ENCODE measurements at regions not wholly inside any gene's neighbourhood (a gene's known extent, or its start where the extent isn't known, plus 50 kb on each side); places are given as distances from the start of the nearest gene placed in this dataset.

DNA sequence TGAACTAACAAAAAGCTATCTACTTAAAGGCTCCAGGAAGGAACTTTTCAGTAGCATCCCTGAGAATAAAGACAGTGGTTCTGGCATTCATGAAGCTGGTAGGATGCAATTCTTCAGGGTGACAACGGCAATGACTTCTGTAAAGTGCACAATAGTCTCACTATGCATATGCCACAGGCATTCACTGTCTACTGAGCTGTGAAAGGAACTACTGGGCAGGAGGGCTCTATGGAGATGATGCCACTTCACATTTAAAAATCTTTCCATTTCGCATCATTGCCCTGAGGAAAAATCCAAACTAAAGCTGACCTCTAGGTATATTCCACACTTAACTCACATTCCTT, 2020.6 kb upstream of the PCDH20 start:
- no peak for DNase-seq

DNA sequence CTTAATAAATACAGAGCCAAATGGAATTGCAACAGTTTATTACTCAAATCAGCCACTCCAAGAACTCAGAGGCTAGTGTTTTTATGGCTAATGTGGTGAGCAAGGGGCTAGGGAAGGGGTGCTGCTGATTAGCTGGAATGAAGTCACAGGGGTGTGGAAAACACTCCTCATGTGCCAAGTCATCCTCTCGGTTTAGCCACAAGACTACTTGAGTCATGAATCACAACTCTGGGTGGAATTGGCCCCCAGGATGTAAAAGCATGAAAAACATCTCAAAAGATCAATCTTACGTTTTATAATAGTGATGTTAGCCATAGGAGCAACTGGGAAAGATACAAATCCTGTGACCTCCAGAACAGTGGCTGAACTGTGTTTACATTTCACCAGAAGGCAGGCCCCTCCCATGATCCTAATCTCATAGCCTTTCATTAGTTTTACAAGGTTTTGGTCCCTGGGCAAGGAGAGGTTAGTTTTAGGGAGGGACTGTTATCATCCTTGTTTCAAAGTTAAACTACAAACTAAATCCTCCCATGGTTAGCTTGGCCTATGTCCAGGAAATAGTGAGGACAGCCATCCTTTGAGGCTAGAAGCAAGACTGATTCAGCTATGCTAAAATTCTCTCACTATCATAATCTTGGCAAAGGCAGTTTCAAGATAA, 2020.1 kb upstream of the PCDH20 start:
- DNase-seq, result no peak

DNA sequence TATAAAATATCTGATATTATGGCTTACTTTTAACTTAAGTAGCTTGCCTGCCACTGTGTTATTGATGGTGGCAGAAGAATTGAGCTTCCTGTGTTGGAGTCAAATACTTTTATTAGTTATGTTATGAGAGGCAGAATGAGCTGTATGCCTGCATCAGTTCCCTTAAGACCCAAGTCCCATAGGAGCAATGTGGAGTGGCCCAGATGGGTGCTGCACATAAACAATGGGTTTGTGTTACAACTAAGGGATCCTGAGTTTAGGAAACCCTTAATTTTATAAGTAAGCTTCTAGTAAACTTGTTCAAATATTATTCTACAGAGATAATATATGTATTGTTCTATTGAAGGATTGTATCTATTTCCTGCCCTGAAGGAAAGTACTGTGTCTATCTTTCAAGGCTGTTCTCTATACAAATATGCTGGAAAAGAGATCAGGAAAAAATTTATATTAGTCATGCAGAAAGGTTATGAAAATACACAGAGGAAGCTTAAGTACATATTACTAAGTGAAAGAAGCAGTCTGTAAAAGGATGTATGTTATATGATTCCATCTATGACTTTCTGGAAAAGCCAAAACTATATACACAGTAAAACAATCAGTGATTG, 2018.0 kb upstream of the PCDH20 start:
- DNase-seq, result no peak

DNA sequence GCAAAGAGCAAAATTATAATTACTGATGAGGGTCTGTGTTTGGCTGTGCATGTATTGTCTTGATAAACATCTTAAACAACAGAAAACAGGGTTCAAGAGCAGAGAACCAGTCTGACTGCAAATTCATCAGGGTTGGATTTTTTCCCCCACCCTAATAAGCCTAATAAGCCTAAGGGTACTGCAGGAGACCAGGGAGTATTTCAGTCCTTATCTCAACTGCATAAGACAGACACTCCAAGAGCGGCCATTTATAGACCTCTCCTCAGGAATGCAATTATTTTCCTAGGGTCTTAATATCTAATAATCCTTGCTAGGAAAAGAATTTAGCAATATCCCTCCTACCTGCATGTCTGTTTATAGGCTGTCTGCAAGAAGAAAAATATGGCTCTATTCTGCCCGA, 2011.5 kb upstream of the PCDH20 start:
- no peak for DNase-seq

GRCh38 chr13:63425131-63425530, 2009.5 kb upstream of the PCDH20 start:
- no peak for DNase-seq

DNA sequence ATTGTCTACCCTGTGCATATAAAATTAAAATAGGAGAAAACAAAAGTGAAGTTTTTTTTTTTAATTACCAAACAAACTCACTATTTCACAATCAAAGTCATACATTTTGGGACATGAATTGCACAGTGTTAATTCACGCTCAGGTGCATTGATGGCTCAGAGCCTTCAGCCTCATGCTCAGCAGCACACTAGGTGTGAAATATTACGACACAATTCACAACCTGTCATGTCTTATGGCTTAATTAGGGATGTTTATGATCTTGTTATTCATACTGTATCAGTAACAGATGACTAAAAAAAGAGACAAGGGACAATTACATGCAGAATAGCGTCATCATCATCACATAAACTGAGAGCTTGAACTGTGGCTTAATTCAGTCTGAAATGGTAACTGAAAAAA, 2005.5 kb upstream of the PCDH20 start:
- DNase-seq, result no peak

- no peak for DNase-seq
Measured at GRCh38 chr13:63420685-63421084, 2005.0 kb upstream of the PCDH20 start.

DNA sequence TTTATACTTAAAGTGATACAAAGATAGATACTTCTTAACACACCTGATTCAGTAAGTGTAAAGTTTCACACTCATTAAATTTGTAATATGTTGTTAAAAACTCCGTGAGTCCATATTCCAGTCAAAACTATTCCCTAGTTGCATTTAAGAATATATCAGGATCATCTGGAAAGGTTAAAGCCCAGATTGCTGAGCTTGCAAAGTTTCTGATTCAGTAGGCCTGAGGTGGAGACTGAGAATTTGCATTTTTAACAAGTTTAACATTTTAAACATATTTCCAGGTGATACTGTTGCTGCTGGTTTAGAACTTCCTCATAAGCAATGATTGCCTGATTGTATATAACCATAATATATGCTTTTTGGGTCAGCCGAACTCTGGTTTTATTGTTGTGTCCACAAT, 1998.6 kb upstream of the PCDH20 start:
- no peak for DNase-seq

DNA sequence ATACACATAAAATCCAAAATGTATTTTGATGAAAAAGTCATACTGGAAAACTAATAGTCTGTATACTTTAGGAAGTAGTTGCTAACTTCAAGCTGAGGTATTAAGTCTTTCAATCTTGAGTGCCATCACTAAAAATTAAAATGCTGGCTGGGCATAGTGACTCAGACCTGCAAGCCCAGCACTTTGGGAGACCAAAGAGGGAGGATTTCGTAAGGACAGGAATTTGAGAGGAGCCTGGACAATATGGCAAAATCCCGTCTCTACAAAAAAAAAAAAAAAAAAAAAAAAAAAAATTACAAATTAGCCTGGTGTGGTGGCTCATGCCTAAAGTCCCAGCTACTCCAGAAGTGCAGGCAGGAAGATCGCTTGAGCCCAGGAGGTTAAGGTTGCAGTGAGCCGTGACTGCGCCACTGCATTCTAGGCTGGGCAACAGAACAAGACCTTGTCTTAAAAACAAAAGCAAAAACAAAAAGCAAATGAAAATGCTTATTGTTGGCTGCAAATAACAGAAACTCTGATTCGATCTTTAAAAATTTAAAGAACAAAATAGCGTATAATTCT, 1994.2 kb upstream of the PCDH20 start:
- DNase-seq, result no peak

DNA sequence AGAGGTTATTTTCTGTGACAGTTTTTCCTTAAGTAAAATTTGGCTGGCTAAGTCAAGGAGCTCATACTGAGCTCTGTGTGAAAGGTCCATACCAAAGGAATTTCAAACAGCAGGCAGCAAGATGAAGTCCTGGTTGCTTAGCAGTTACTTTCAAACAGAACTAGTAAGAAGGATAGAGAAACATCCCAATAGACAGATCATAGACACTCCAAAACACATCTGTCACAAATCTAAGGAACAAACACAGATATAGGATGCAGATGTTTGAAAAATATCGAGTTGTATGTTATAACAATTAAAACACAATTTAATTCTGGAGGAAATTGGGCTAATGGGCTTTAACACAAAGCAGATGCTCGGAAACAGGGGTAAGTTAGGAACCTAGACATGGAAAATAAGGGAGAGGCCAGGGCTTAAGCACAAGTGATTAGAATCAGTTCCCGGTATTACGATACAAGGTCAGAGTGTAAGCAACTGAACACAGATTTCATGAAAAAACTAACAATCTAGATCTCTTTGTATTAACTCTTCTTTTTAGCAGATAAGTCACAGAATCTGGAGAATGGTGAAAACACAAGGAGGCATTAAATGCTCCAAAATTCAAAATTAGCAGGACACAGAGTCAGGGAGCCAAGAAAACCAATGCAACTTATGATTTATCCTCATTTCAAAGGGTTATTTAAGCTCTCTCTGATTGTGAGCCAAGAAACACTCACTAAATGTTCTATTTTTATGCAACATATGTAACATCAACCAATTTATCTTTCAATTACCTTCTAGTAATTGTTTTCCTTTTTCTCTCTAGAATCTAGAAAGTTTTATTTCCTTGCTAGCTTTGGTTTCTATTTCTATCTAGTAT, 1992.9 kb upstream of the PCDH20 start:
- no peak for DNase-seq

GRCh38 chr13:63403733-63404132, 1988.1 kb upstream of the PCDH20 start:
- DNase-seq, result no peak

DNA sequence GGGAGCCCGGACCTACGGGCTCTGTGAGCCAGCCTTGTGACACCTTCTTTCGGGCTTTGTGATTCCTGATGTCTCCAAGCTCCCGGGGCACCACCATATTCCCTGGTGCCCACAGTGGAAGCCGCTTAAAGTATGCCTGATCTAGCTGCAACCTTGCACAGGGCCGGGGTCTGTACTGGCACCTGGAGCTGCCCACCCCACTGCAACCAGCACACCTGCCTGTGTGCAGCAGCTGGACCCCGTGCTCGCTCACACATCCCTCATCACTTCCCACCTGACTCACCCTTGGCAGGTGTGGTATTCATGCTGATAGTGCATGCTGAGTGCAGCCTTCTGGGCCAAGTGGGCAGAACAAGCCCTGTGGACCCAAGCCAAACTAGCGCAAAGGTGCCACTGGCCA, 1981.1 kb upstream of the PCDH20 start:
- no peak for DNase-seq

- DNase-seq, result no peak
Measured at GRCh38 chr13:63393112-63393511, 1977.5 kb upstream of the PCDH20 start.

DNA sequence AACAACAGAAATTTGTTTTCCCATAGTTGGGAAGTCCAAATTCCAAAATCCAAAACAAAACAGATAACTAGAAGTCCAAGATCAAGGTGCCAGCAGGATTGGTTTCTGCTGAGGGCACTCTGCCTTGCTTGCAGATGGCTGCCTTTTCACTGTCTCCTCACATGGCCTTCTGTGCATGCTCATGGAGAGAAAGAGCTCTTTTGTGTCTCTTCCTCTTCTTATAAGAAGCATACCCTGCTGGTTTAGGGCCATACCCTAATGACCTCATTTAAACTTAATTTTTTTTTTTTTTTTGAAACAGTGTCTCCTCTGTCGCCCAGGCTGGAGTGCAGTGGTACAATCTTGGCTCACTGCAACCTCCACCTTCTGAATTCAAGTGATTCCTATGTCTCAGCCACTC, 1974.1 kb upstream of the PCDH20 start:
- DNase-seq, result no peak

- DNase-seq, result no peak
Measured at GRCh38 chr13:63381078-63381859, 1965.6 kb upstream of the PCDH20 start.

DNA sequence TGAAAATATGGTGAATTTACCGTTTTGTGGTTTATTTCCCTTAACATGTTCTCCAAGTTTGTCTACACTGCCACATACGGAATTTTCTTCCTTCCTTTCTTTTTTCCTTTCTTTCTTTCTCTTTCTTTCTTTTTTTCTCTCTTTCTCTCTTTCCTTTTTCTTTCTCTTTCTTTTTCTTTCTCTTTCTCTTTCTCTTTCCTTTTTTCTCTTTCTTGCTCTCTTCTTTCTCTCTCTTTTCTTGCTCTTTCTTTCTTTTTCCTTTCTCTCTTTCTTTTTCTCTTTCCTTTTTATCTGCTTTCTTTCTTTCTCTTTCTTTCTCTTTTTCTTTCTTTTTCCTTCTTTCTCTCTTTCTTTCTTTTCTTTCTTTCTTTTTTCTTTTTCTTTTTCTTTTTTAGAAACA, 1962.3 kb upstream of the PCDH20 start:
- no peak for DNase-seq

- no peak for DNase-seq
Measured at GRCh38 chr13:63370101-63370500, 1954.5 kb upstream of the PCDH20 start.

DNA sequence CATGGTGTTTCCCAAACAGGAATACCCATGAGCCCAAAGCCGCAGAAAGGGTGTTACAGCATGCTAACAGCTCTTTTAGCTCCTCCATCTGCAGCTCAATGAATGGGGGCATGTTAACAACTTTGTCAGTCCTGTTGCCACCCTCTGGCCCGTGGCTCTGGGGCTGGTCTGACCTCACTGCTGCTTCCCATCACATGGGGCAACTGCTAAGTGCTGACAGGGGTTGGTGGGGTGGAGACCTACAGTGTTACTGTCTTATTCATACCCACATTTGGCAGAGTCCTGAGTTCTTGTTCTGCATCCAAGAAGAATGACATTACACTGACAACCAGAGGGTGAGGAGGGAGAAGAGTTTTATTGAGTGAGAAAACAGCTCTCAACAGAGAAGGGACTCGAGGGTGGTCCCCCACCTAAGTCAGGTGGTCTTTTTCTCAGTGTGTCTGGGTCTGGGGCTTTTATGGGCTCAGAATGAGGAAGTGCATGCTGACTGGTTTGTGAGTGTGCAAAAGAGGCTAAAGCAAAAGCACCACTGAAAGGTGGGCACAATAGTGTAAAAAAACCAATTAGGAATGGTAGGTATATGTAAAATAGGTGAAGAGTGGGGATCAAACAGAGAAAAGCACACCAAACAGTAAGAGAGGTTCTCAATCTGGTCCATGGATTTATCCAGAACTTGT, 1952.0 kb upstream of the PCDH20 start:
- DNase-seq, result no peak

- no peak for DNase-seq
Measured at GRCh38 chr13:63364159-63364558, 1948.5 kb upstream of the PCDH20 start.

- no peak for DNase-seq
Measured at GRCh38 chr13:63351533-63351932, 1935.9 kb upstream of the PCDH20 start.

GRCh38 chr13:63351081-63351480, 1935.4 kb upstream of the PCDH20 start:
- DNase-seq, result no peak

- DNase-seq, result no peak
Measured at GRCh38 chr13:63345835-63346234, 1930.2 kb upstream of the PCDH20 start.

GRCh38 chr13:63344711-63345110, 1929.1 kb upstream of the PCDH20 start:
- DNase-seq, result no peak
